Endodermal cell (in vitro differentiated cells): ENCODE measurements at regions not wholly inside any gene's neighbourhood (a gene's known extent, or its start where the extent isn't known, plus 50 kb on each side); places are given as distances from the start of the nearest gene placed in this dataset.

Source experiments
- DNase-seq: peaks from one replicate; pipeline ENCODE4 v3.0.0-alpha.2; 2017
- H3K27ac ChIP-seq: 2 replicates; pipeline ENCODE4 v1.5.1; 2013; ENCODE audit warnings: mild to moderate bottlenecking, low read depth, low read length, moderate library complexity
- H3K27me3 ChIP-seq: 2 replicates; pipeline ENCODE4 v1.6.1; 2013; ENCODE audit warnings: mild to moderate bottlenecking, low read length, moderate library complexity; ENCODE audit not compliant: insufficient read depth, control insufficient read depth, poor library complexity, severe bottlenecking
- H3K36me3 ChIP-seq: 2 replicates; pipeline ENCODE4 v1.7.0; 2013; ENCODE audit warnings: mild to moderate bottlenecking, low read length, moderate library complexity; ENCODE audit not compliant: control insufficient read depth, insufficient read depth
- H3K4me1 ChIP-seq: one replicate; pipeline ENCODE4 v1.7.0; 2013; ENCODE audit warnings: low read length; ENCODE audit not compliant: control insufficient read depth, insufficient read depth
- H3K4me3 ChIP-seq: 2 replicates; pipeline ENCODE4 v1.5.1; 2013; ENCODE audit warnings: mild to moderate bottlenecking, low read length, moderate library complexity
- H3K9ac ChIP-seq: 2 replicates; pipeline ENCODE4 v1.6.1; 2013; ENCODE audit warnings: mild to moderate bottlenecking, low read length, moderate library complexity; ENCODE audit not compliant: poor library complexity, severe bottlenecking; ENCODE audit errors: extremely low read depth
- H3K9me3 ChIP-seq: 2 replicates; pipeline ENCODE4 v1.6.1; 2013; ENCODE audit warnings: mild to moderate bottlenecking, low read length, moderate library complexity; ENCODE audit not compliant: control insufficient read depth
- H3K27ac Mint-ChIP-seq: 2 replicates; pipeline ENCODE4 v1.8.0; 2020; ENCODE audit warnings: mixed read lengths
- H3K27me3 Mint-ChIP-seq: 2 replicates; pipeline ENCODE4 v1.8.0; 2021; ENCODE audit warnings: mild to moderate bottlenecking, mixed read lengths; ENCODE audit not compliant: insufficient read depth
- H3K36me3 Mint-ChIP-seq: 2 replicates; pipeline ENCODE4 v1.8.0; 2020; ENCODE audit warnings: low read depth, mixed read lengths
- H3K4me1 Mint-ChIP-seq: 2 replicates; pipeline ENCODE4 v1.8.0; 2020; ENCODE audit warnings: mixed read lengths
- H3K4me3 Mint-ChIP-seq: 2 replicates; pipeline ENCODE4 v1.8.0; 2020; ENCODE audit warnings: mild to moderate bottlenecking, moderate library complexity, mixed read lengths
- H3K9me3 Mint-ChIP-seq: 2 replicates; pipeline ENCODE4 v1.8.0; 2020; ENCODE audit warnings: mild to moderate bottlenecking, mixed read lengths
- WGBS, 2 experiments: methylation state at CpG; one replicate each; pipeline versions ENCODE4 v1.1.5 to v1.1.7; 2013; ENCODE audit warnings: missing lambda C conversion rate in 2 of 2, mixed read lengths in 1 of 2; ENCODE audit not compliant: insufficient coverage in 1 of 2, insufficient read length in 1 of 2; 5-methylcytosine and 5-hydroxymethylcytosine counted together
- TF ChIP-seq, protein P1 (sequence below): fragments of 200-600 bp; sonication (generic); conservative IDR thresholded peaks from 2 replicates; pipeline ENCODE4 v1.5.0; 2021; ENCODE audit warnings: antibody characterized with exemption, mild to moderate bottlenecking

- Histone ChIP-seq H3K36me3 (no peaks in the 10 kb centered on the region), H3K4me1 (peaks cover 3% of the 10 kb centered on the region), H3K9me3 (no peaks in the 10 kb centered on the region), H3K9ac (no peak overlapping the region), H3K4me3 (no peak overlapping the region), H3K27me3 (no peaks in the 10 kb centered on the region), H3K27ac (no peak overlapping the region)
- Mint-ChIP-seq H3K9me3 (peaks cover 3% of the 10 kb centered on the region), H3K36me3 (no peaks in the 10 kb centered on the region), H3K4me3 (no peak overlapping the region), H3K4me1 (peaks cover 6% of the 10 kb centered on the region), H3K27ac (no peak overlapping the region), H3K27me3 (no peaks in the 10 kb centered on the region)
- 84 to 93% methylated on average over 2 to 7 of the region's 7 CpGs for WGBS, 2 experiments
- TF ChIP-seq, protein P1, sequence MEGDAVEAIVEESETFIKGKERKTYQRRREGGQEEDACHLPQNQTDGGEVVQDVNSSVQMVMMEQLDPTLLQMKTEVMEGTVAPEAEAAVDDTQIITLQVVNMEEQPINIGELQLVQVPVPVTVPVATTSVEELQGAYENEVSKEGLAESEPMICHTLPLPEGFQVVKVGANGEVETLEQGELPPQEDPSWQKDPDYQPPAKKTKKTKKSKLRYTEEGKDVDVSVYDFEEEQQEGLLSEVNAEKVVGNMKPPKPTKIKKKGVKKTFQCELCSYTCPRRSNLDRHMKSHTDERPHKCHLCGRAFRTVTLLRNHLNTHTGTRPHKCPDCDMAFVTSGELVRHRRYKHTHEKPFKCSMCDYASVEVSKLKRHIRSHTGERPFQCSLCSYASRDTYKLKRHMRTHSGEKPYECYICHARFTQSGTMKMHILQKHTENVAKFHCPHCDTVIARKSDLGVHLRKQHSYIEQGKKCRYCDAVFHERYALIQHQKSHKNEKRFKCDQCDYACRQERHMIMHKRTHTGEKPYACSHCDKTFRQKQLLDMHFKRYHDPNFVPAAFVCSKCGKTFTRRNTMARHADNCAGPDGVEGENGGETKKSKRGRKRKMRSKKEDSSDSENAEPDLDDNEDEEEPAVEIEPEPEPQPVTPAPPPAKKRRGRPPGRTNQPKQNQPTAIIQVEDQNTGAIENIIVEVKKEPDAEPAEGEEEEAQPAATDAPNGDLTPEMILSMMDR, result no peak
- DNase-seq, result no peak
Observed at GRCh38 chr18:79615586-79615985, 64.0 kb upstream of the CTDP1 start.

DNA sequence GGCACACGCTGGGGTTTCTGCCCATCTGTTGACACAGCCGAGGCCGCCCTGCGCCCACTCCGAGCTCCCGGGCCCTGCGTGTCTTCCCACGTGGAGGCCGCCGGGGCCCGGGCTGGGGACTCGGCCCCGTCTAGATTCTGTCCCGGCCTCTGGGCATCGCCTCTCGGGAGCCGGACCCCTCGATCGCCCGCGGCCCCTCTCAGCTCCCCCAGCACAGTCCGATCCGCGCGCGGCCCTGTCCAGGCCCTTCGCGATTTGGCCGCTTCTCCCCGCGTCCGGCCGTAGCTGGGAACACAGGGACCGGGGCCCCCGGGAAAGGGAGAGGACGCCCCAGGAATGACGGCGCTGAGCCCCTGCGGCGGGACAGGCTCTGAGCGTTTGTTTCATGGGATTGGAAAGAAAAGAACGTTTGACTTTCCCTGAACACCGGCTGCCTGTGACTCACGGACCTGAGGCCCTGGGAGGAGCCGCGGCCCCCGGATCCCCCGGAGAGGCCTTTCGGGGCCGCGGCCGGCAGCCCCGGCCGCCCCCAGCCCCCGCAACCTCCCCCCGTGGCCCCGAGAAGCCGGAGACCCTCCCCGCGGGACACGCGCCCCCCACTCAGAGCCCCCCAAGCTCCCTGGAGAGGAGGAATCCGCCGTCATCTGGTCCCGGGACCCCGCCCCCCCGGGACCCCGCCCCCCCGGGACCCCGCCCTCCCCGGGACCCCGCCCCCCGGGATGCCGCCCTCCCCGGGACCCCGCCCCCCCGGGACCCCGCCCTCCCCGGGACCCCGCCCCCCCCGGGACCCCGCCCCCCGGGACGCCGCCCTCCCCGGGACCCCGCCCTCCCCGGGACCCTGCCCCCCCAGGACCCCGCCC is 62.7 kb upstream of the CTDP1 start:
- H3K9ac ChIP-seq, result no peak overlapping the region
- H3K4me1 ChIP-seq, result no peaks in the 10 kb centered on the region
- H3K36me3 Mint-ChIP-seq, result no peaks in the 10 kb centered on the region
- H3K27ac ChIP-seq, result no peak overlapping the region
- no peak overlapping the region for H3K27ac Mint-ChIP-seq
- WGBS, 2 experiments, result 80 to 84% methylated on average over 35 to 54 of the region's 89 CpGs
- no peaks in the 10 kb centered on the region for H3K27me3 ChIP-seq
- no peaks in the 10 kb centered on the region for H3K4me1 Mint-ChIP-seq
- DNase-seq, result peak; percentile 69
- H3K36me3 ChIP-seq, result no peaks in the 10 kb centered on the region
- no peaks in the 10 kb centered on the region for H3K9me3 ChIP-seq
- H3K9me3 Mint-ChIP-seq, result peaks cover 3% of the 10 kb centered on the region
- no peaks in the 10 kb centered on the region for H3K27me3 Mint-ChIP-seq
- H3K4me3 Mint-ChIP-seq, result no peak overlapping the region
- TF ChIP-seq, protein P1, result no peak
- H3K4me3 ChIP-seq, result no peak overlapping the region

DNA sequence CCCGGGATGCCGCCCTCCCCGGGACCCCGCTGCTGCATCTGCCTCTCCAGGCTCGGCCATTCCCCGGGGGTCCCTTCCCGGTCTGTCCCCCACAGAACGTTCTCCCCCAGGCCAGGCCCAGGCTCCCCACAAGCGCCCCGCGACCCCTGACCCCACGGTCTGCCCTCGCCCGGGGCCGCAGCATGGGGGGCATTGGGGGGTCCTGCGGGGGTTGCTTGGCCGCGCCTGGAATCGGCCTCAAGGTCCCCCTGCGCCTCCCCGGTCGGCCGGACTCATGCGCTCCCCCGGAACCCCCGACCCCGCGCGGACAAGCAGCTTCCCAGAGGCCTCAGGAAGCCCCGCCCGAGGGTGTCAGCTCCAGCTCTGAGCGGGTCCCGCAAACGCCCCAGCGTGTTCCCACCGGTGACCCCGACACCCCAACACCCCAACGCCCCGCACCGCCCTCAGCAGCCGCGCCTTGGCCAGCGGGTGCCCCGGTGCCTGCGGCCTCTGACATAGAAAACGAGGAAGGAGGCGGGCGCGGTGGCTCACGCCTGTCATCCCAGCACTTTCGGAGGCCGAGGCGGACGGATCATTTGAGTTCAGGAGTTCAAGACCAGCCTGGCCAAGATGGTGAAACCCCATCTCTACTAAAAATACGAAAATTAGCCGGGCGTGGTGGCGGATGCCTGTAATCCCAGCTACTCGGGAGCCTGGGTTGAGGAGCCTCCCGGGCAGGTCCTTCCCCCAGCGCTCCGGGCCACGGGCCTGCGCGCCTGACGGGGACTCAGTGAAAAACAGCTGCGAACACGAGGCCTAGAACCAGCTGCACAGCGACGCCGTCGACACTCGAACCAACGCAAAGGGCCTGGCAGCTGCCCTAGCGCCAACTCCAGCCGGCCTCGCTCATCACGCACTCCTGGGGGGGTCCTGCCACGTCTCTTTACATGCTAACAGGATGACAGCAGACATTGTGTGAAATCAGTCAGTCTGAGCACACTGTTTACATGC is 61.8 kb upstream of the CTDP1 start:
- Histone ChIP-seq H3K4me3 (no peak overlapping the region), H3K27ac (no peak overlapping the region), H3K4me1 (no peaks in the 10 kb centered on the region), H3K9me3 (no peaks in the 10 kb centered on the region), H3K36me3 (no peaks in the 10 kb centered on the region), H3K27me3 (no peaks in the 10 kb centered on the region), H3K9ac (no peak overlapping the region)
- 93 to 96% methylated on average over 53 to 78 of the region's 79 CpGs for WGBS, 2 experiments
- DNase-seq, result peak; percentile 54
- Mint-ChIP-seq H3K27ac (no peak overlapping the region), H3K36me3 (no peaks in the 10 kb centered on the region), H3K9me3 (peaks cover 1% of the 10 kb centered on the region), H3K4me3 (no peak overlapping the region), H3K27me3 (no peaks in the 10 kb centered on the region), H3K4me1 (no peaks in the 10 kb centered on the region)
- TF ChIP-seq, protein P1, result no peak
